ENCODE measurements at regions not wholly inside any gene's neighbourhood (a gene's known extent, or its start where the extent isn't known, plus 50 kb on each side); places are given as distances from the start of the nearest gene placed in this dataset.

DNA sequence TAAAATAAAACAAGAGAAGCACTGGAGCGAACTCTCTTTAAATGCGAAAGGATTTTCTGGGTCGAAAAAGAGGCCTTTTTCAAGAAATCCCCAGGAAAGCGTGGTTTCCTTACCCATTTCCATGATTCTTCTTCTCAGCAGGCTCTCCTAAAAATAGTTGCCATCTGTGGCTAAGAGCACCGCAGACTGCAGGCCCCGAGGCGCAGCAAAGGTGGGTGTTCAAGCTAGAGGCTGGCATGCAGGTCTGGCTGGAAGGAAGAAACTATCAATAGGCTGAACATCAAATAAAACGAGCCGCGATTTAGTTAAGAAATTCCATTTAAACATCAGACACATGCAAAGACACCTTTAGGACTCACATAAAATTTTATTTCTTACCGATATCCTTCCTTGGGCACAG is 135.1 kb downstream of the ADAMTS1 start:
- TF ChIP-seq POLR2AphosphoS5 (IDR thresholded peaks at IDR 0.05) (no peak), CTCF (IDR thresholded peaks at IDR 0.05 in 8 of 11, conservative IDR thresholded peaks at IDR 0.05 in 3 of 11) (no peak)

All from spleen (tissue), 7 donors.